Fibroblast of pulmonary artery (primary cell): ENCODE measurements at regions not wholly inside any gene's neighbourhood (a gene's known extent, or its start where the extent isn't known, plus 50 kb on each side); places are given as distances from the start of the nearest gene placed in this dataset.
"Not testable (repeated sequence)": the region's sequence is repeated elsewhere in the genome, so short reads cannot be mapped to it uniquely, and the experiment has no call there.

Experiments used
- DNase-seq: peaks from one replicate; pipeline ENCODE4 v3.0.0-alpha.2; 2010; ENCODE audit warnings: low read depth
- H3K4me3 ChIP-seq: replicated peaks from 2 replicates; pipeline ENCODE4 v1.5.1; 2011; ENCODE audit warnings: low read depth, mild to moderate bottlenecking, control low read depth, low read length, moderate library complexity
- TF ChIP-seq, protein P1 (sequence below): IDR thresholded peaks from 2 replicates; pipeline ENCODE4 v1.5.1; 2011; ENCODE audit warnings: mild to moderate bottlenecking, control low read depth, low read length, inconsistent platforms; ENCODE audit errors: missing control alignments

DNA sequence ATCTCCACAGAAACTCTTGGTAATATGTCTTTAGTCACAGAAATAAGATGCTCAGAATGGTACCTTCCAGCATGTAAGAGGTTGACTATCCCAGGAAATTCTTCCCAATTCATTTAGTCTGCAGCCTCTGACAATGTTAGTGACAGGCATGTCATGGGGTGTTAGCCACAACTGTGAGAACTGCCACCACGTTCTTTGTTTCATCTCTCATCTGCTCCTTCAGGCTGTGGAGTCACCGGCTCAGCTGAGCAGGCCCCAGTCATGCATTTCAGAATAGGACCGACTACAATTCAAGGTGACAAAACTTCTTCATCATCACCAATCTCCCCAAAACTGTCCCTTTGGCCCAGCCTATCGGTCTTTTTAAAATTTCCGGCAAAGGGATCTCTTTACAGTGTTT, 167.5 kb downstream of the AKAIN1 start:
- no peak for DNase-seq
- H3K4me3 ChIP-seq = no peak overlapping the region
- TF ChIP-seq, protein P1, sequence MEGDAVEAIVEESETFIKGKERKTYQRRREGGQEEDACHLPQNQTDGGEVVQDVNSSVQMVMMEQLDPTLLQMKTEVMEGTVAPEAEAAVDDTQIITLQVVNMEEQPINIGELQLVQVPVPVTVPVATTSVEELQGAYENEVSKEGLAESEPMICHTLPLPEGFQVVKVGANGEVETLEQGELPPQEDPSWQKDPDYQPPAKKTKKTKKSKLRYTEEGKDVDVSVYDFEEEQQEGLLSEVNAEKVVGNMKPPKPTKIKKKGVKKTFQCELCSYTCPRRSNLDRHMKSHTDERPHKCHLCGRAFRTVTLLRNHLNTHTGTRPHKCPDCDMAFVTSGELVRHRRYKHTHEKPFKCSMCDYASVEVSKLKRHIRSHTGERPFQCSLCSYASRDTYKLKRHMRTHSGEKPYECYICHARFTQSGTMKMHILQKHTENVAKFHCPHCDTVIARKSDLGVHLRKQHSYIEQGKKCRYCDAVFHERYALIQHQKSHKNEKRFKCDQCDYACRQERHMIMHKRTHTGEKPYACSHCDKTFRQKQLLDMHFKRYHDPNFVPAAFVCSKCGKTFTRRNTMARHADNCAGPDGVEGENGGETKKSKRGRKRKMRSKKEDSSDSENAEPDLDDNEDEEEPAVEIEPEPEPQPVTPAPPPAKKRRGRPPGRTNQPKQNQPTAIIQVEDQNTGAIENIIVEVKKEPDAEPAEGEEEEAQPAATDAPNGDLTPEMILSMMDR = no peak

DNA sequence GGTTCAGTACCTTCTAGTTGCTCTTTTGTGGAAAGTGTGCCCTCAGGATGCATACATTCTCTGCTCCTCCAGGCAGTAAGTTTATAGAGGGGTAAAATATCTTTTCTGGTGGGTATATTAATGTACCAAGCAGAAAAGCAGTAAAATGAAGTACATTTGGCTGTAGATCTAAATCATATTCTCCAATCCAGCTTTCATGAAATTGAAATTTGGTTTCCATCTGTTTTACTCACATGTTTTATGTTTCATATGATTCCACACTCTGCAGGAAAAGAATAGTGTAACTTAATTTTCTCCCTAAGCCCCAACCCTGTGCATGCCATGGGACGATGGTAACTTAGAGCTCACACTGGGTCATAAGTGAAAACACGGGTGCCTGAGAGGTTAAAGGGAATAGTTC, 172.3 kb downstream of the AKAIN1 start:
- TF ChIP-seq, protein P1 = no peak
- no peak overlapping the region for H3K4me3 ChIP-seq
- DNase-seq = no peak

DNA sequence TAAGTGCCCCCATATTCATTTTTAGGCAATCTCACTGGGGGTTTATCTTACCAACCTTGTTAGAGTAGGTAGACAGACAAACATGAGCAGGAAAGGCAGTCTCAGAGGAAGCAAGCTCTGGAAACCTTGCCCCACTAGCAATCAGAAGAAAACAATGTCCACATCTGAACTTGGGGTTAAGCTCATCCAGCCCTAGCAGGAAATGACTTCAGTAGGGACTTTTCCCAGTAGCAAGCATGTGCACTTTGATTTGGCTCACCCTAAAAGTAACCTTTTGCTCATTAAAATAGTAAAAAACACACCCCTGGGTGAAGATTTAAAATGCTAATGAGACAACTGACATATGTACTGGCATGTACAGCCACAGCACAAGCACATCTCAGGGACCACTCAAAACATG, 175.5 kb downstream of the AKAIN1 start:
- no peak for DNase-seq
- TF ChIP-seq, protein P1 = no peak
- H3K4me3 ChIP-seq = no peak overlapping the region

DNA sequence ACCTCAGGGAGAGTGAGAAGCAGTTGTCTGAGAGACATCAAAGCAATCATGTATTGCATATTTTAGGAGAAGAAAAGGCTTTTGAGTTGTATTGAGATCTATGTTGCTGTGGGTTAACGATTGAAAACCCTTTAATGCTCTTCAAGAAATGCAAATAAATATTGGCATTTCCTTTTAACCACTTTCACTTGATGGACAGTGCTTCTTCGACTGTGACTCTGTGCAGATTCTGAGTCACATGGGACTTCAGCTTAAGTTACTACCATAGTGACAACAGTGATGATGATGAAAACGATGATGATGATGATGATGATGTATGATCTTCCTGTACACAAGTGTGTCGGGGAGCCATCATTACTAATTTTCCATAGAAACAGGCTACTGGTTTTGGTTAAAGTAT, 181.8 kb downstream of the AKAIN1 start:
- DNase-seq = no peak
- H3K4me3 ChIP-seq = no peak overlapping the region
- TF ChIP-seq, protein P1 = no peak

DNA sequence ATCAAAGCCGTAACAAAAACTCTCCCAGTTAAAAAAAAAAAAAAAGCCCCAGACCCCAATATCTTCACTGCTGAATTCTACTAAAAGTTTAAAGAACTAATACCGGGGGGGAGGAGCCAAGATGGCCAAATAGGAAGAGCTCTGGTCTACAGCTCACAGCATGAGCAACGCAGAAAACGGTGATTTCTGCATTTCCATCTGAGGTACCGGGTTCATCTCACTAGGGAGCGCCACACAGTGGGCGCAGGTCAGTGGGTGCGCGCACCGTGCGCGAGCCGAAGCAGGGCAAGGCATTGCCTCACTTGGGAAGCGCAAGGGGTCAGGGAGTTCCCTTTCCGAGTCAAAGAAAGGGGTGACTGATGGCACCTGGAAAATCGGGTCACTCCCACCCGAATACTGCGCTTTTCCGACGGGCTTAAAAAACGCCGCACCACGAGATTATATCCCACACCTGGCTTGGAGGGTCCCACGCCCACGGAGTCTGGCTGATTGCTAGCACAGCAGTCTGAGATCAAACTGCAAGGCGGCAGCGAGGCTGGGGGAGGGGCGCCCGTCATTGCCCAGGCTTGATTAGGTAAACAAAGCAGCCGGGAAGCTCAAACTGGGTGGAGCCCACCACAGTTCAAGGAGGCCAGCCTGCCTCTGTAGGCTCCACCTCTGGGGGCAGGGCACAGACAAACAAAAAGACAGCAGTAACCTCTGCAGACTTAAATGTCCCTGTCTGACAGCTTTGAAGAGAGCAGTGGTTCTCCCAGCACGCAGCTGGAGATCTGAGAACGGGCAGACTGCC, 192.8 kb downstream of the AKAIN1 start:
- not testable (repeated sequence) for DNase-seq, H3K4me3 ChIP-seq

DNA sequence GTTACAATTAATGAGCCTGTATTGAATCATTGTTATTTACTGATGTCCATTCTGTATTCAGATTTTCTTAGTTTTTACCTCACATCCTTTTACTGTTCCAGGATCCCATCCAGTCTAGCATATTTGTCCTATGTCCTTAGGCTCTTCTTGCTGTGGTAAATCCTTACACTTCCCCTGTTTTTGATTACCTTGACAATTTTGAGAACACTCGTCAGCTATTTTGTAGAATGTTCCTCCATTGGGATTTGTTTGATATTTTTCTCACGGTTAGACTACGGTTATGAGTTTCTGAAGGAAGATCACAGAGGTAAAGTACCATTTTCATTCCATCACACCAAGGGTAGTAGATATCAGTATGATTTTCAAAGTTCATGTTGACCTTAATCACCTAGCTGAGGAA, 202.3 kb downstream of the AKAIN1 start:
- TF ChIP-seq, protein P1 = no peak

DNA sequence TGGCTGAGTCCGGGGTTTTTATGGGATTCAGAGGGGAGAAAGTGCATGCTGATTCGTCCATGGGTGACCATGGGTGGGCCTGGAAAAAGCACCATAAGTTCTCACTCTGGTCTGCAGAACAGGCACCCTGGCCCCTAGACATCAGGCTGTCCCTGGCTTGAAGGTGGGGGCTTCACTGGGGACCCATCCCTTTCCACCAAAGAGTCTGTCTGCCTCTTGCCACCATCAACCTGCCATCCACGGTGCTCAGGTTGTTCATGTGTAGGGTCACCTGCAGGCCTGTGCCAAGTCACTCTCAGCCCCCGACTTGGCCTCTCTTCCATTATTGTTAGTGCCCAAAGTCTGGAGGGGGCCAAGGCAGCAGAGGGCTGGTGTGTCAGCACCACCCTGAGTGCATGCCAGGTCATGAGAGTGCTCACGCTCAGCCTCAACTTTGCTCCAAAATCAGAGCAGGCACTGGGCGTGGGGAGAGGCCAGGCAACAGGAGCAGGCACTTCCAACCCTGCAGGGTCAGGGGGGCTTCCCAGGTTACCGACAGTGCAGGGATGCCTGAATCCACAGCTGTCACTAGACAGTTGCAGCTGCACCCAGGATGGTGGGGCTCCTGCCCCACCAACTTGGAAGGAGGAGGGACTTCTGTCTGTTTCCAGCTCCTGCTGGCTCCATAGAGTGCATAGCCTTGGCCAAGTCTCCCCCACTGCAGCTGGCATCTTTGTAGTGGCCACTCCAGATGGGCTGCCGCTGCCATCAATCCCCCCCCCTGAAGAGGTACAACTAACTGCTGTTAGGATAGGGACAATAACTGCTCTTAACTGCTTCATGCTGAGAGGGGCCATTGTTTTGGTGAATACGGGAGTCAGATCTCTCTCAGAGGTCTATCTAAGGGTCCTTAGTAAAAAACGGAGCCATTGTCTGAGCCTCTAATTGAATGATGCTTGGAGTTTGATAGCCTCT, 209.3 kb downstream of the AKAIN1 start:
- TF ChIP-seq, protein P1 = no peak
- no peak for DNase-seq
- H3K4me3 ChIP-seq = no peak overlapping the region

More for the DNA sequence above, 202.3 kb downstream of the AKAIN1 start:
- H3K4me3 ChIP-seq = no peak overlapping the region
- no peak for DNase-seq
